GM12878 (cell line): ENCODE measurements at regions not wholly inside any gene's neighbourhood (a gene's known extent, or its start where the extent isn't known, plus 50 kb on each side); places are given as distances from the start of the nearest gene placed in this dataset.

Experiments used
- ASH2L ChIP-seq: fragments of 300-600, 200-600 bp; sonication (generic); IDR thresholded peaks from 2 replicates; pipeline ENCODE4 v1.6.1; 2017; ENCODE audit warnings: low read depth, mild to moderate bottlenecking, borderline replicate concordance
- ATF7 ChIP-seq: fragments of 450-650 bp; IDR thresholded peaks from 2 replicates; pipeline ENCODE4 v1.6.1; 2016; ENCODE audit warnings: low read depth, mild to moderate bottlenecking
- BCL11A ChIP-seq: IDR thresholded peaks from 2 replicates; pipeline ENCODE4 v1.6.1; 2011; ENCODE audit warnings: low read depth, low read length
- CBFB ChIP-seq: IDR thresholded peaks from 2 replicates; pipeline ENCODE4 v1.6.1; 2016; ENCODE audit warnings: antibody characterized with exemption, low read depth
- CHD2 ChIP-seq: IDR thresholded peaks from 2 replicates; pipeline ENCODE4 v1.6.1; 2011; ENCODE audit warnings: low read depth, low read length, improper control_type of control experiment, borderline replicate concordance
- EZH2 ChIP-seq: IDR thresholded peaks from 2 replicates; pipeline ENCODE4 v1.6.1; 2012; ENCODE audit warnings: low read depth, mild to moderate bottlenecking, control low read depth, inconsistent platforms, low read length, borderline replicate concordance; ENCODE audit not compliant: control insufficient read depth
- KAT2A ChIP-seq: conservative IDR thresholded peaks from 2 replicates; pipeline ENCODE4 v1.6.1; 2011; ENCODE audit warnings: low read depth, low read length; ENCODE audit not compliant: control insufficient read depth
- POLR2AphosphoS5 ChIP-seq: IDR thresholded peaks from 2 replicates; pipeline ENCODE4 v1.6.1; 2011; ENCODE audit warnings: mild to moderate bottlenecking, low read length, inconsistent platforms
- POU2F2 ChIP-seq: IDR thresholded peaks from 3 replicates; pipeline ENCODE4 v1.6.1; 2011; ENCODE audit warnings: low read depth, mild to moderate bottlenecking, low read length, borderline replicate concordance
- SP1 ChIP-seq: IDR thresholded peaks from one replicate; pipeline ENCODE4 v1.6.1; 2011; ENCODE audit warnings: low read depth, low read length
- USF1 ChIP-seq: IDR thresholded peaks from 2 replicates; pipeline ENCODE4 v1.6.1; 2011; ENCODE audit warnings: borderline replicate concordance, low read depth, mild to moderate bottlenecking, moderate library complexity, mixed read lengths, low read length; ENCODE audit not compliant: insufficient read depth; ENCODE audit errors: extremely low read length
- TF ChIP-seq, protein P1 (sequence below): IDR thresholded peaks from 2 replicates; pipeline ENCODE4 v1.6.1; 2012; ENCODE audit warnings: mild to moderate bottlenecking, low read depth, low read length
- TF ChIP-seq, protein P2 (sequence below): fragments of 450-650 bp; IDR thresholded peaks from 2 replicates; pipeline ENCODE4 v1.6.1; 2018; ENCODE audit warnings: borderline replicate concordance, mild to moderate bottlenecking; ENCODE audit not compliant: partially characterized antibody
- TF ChIP-seq, protein P3 (sequence below): IDR thresholded peaks from 2 replicates; pipeline ENCODE4 v1.6.1; 2012; ENCODE audit warnings: low read depth, low read length, improper control_type of control experiment

DNA sequence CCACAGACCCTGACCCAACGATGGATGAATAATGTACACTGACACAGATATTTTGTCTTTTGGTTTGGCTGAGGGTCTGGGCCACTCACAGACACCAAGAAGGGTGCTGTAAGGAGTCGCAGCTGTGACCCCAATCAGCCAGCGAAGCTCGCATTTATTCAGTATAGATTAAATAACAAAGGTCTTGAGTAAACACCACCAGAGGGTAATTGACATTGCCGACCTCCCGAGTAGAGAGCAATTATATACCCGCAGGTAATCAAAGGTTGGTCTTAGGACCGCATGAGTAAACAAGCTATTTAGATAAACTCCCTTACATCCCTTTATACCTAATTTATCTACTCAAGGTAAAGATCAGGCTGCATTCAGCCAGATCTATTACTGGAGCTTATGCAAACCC, 297.1 kb downstream of the ADAM29 start:
- TF ChIP-seq ATF7 (no peak), BCL11A (no peak), EZH2 (no peak), CHD2 (no peak), USF1 (no peak), KAT2A (no peak), ASH2L (no peak), SP1 (no peak), POLR2AphosphoS5 (no peak), CBFB (no peak), POU2F2 (no peak)
- TF ChIP-seq, protein P1, sequence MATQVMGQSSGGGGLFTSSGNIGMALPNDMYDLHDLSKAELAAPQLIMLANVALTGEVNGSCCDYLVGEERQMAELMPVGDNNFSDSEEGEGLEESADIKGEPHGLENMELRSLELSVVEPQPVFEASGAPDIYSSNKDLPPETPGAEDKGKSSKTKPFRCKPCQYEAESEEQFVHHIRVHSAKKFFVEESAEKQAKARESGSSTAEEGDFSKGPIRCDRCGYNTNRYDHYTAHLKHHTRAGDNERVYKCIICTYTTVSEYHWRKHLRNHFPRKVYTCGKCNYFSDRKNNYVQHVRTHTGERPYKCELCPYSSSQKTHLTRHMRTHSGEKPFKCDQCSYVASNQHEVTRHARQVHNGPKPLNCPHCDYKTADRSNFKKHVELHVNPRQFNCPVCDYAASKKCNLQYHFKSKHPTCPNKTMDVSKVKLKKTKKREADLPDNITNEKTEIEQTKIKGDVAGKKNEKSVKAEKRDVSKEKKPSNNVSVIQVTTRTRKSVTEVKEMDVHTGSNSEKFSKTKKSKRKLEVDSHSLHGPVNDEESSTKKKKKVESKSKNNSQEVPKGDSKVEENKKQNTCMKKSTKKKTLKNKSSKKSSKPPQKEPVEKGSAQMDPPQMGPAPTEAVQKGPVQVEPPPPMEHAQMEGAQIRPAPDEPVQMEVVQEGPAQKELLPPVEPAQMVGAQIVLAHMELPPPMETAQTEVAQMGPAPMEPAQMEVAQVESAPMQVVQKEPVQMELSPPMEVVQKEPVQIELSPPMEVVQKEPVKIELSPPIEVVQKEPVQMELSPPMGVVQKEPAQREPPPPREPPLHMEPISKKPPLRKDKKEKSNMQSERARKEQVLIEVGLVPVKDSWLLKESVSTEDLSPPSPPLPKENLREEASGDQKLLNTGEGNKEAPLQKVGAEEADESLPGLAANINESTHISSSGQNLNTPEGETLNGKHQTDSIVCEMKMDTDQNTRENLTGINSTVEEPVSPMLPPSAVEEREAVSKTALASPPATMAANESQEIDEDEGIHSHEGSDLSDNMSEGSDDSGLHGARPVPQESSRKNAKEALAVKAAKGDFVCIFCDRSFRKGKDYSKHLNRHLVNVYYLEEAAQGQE, result no peak
- TF ChIP-seq, protein P2, sequence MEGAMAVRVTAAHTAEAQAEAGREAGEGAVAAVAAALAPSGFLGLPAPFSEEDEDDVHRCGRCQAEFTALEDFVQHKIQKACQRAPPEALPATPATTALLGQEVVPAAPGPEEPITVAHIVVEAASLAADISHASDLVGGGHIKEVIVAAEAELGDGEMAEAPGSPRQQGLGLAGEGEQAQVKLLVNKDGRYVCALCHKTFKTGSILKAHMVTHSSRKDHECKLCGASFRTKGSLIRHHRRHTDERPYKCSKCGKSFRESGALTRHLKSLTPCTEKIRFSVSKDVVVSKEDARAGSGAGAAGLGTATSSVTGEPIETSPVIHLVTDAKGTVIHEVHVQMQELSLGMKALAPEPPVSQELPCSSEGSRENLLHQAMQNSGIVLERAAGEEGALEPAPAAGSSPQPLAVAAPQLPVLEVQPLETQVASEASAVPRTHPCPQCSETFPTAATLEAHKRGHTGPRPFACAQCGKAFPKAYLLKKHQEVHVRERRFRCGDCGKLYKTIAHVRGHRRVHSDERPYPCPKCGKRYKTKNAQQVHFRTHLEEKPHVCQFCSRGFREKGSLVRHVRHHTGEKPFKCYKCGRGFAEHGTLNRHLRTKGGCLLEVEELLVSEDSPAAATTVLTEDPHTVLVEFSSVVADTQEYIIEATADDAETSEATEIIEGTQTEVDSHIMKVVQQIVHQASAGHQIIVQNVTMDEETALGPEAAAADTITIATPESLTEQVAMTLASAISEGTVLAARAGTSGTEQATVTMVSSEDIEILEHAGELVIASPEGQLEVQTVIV, result no peak
- TF ChIP-seq, protein P3, sequence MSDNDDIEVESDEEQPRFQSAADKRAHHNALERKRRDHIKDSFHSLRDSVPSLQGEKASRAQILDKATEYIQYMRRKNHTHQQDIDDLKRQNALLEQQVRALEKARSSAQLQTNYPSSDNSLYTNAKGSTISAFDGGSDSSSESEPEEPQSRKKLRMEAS, result no peak
